GM06990 (cell line): ENCODE measurements at regions not wholly inside any gene's neighbourhood (a gene's known extent, or its start where the extent isn't known, plus 50 kb on each side); places are given as distances from the start of the nearest gene placed in this dataset.

ENCODE experiments used
- DNase-seq: peaks from one replicate; pipeline ENCODE4 v3.0.0-alpha.2; 2011; ENCODE audit not compliant: insufficient read length; ENCODE audit errors: extremely low read depth
- H3K27me3 ChIP-seq: replicated peaks from 2 replicates; pipeline ENCODE4 v1.6.0; 2011; ENCODE audit warnings: low read length; ENCODE audit not compliant: control insufficient read depth, insufficient read depth
- H3K36me3 ChIP-seq: 2 replicates; pipeline ENCODE4 v1.5.1; 2011; ENCODE audit warnings: low read length; ENCODE audit not compliant: control insufficient read depth, insufficient read depth
- H3K4me3 ChIP-seq: replicated peaks from 2 replicates; pipeline ENCODE4 v1.5.1; 2011; ENCODE audit warnings: low read depth, mild to moderate bottlenecking, control low read depth, low read length
- CTCF ChIP-seq: IDR thresholded peaks from 2 replicates; pipeline ENCODE4 v1.5.1; 2011; ENCODE audit warnings: low read length, control low read depth, mild to moderate bottlenecking, inconsistent platforms; ENCODE audit not compliant: insufficient read depth, poor library complexity, severe bottlenecking

- Histone ChIP-seq H3K36me3 (no peaks in the 10 kb centered on the region), H3K27me3 (no peaks in the 10 kb centered on the region), H3K4me3 (no peak overlapping the region)
- no peak for TF ChIP-seq CTCF
- no peak for DNase-seq
Observed at GRCh38 chr5:11985993-11986392, 81.7 kb upstream of the CTNND2 start.

GRCh38 chr5:11984196-11984595, 80.0 kb upstream of the CTNND2 start:
- no peak overlapping the region for H3K4me3 ChIP-seq
- no peaks in the 10 kb centered on the region for H3K36me3 ChIP-seq
- H3K27me3 ChIP-seq = no peaks in the 10 kb centered on the region
- DNase-seq = no peak
- TF ChIP-seq CTCF = no peak

- TF ChIP-seq CTCF = no peak
- Histone ChIP-seq H3K27me3 (no peaks in the 10 kb centered on the region), H3K36me3 (no peaks in the 10 kb centered on the region), H3K4me3 (no peak overlapping the region)
- no peak for DNase-seq
Observed at GRCh38 chr5:11981986-11982385, 77.7 kb upstream of the CTNND2 start.

- no peak for DNase-seq
- Histone ChIP-seq H3K27me3 (no peaks in the 10 kb centered on the region), H3K36me3 (no peaks in the 10 kb centered on the region), H3K4me3 (no peak overlapping the region)
- TF ChIP-seq CTCF = no peak
Observed at GRCh38 chr5:11977904-11978303, 73.7 kb upstream of the CTNND2 start.

GRCh38 chr5:11973469-11973868, 69.2 kb upstream of the CTNND2 start:
- H3K36me3 ChIP-seq = no peaks in the 10 kb centered on the region
- H3K27me3 ChIP-seq = no peaks in the 10 kb centered on the region
- DNase-seq = no peak
- H3K4me3 ChIP-seq = no peak overlapping the region
- TF ChIP-seq CTCF = no peak

GRCh38 chr5:11963227-11963626, 59.0 kb upstream of the CTNND2 start:
- Histone ChIP-seq H3K27me3 (no peaks in the 10 kb centered on the region), H3K4me3 (no peak overlapping the region), H3K36me3 (no peaks in the 10 kb centered on the region)
- TF ChIP-seq CTCF = no peak
- no peak for DNase-seq
